OCI-LY7 (cell line): ENCODE measurements at regions not wholly inside any gene's neighbourhood (a gene's known extent, or its start where the extent isn't known, plus 50 kb on each side); places are given as distances from the start of the nearest gene placed in this dataset.

Source experiments
- CTCF ChIP-seq: fragments of 200-600 bp; sonication (generic); conservative IDR thresholded peaks from 2 replicates; pipeline ENCODE4 v1.5.1; 2014; ENCODE audit warnings: mild to moderate bottlenecking, antibody characterized with exemption, low read length, moderate library complexity, mixed read lengths
- EZH2phosphoT487 ChIP-seq: fragments of 200-600 bp; sonication (generic); IDR thresholded peaks from 2 replicates; pipeline ENCODE4 v1.6.1; 2018; ENCODE audit warnings: low read depth, borderline replicate concordance, mild to moderate bottlenecking, mixed run types, antibody characterized with exemption, low read length, moderate library complexity, mixed read lengths

DNA sequence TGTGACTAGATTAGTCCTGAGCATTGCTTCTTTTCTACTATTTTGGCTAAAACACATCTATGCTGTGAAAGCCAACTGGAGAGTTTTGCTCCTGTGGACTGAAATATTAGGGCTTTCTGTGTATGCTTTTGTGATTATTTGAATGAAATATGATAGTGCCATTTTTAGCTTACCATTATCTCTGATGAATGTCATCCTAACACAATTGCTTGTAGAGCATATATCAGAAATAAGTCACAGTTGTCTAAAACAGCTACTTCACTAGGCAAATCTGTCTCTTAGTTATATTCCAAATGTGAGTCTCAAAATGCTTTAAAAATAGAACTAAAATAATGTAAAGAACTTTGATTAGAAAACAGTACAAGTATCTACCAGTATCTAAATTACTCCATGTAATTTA, 401.4 kb upstream of the PTCHD4 start:
- TF ChIP-seq CTCF (no peak), EZH2phosphoT487 (no peak)
